HG02571 (cell line): ENCODE measurements at regions not wholly inside any gene's neighbourhood (a gene's known extent, or its start where the extent isn't known, plus 50 kb on each side); places are given as distances from the start of the nearest gene placed in this dataset.

Source experiments
- ATAC-seq: cut with Tn5 transposase; IDR thresholded peaks from one replicate; pipeline ENCODE4 v1.9.1; 2021; ENCODE audit warnings: mild to moderate bottlenecking, moderate library complexity; ENCODE audit not compliant: unreplicated experiment

GRCh38 chr13:22112956-22113745, 442.3 kb downstream of the FGF9 start:
- no peak for ATAC-seq

DNA sequence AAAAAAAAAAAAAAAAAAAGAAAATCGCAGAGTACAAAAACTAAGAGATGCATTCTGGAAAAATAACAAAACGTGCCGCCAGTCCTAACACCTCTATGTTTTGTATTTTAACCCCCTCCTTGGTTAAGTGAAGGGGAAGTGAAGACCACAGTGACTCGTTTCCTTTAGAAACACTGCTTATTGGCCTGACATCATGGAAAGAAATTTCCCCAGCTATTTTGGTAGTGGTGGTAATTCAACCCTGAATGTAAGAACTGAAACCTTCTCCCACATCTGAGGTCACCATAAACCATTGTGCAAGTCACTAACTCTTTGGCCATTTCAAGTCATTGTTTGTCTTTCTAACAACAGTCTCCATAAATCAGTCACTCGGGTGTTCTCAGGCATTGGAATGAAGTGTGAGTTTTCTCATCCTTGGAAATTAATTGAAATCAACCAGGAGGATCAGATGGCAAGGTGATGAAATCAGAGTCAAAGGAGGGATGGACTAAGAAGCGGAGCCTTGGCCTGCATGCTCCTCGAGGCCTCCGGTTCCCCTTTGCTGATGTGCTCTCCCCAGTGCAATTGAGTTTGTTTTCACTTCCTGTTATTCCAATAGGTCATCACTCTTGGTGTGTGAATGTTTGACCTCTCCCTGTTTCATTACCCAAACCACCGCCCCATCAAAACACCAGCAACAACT, 443.9 kb downstream of the FGF9 start:
- ATAC-seq, result peak; percentile 88

DNA sequence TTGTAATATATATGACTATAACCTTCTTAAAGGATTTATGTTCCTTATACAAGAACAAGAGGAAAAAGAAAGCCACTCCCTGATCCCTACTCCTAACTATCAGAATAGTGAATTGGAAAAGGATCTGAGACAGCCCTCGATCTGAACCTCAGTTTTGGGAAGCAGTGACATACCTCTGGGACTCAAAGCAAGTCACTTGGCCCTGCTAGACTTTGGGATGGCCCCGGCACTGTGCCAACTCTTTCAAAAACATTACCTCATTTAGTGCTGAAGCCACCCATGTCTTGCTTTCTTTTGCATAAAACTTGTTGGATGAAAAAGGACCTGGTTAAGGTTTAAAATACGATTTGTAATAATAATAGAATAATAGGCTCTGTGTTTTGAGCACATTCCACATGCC, 447.3 kb downstream of the FGF9 start:
- no peak for ATAC-seq

- ATAC-seq, result no peak
Measured at GRCh38 chr13:22120646-22121045, 449.8 kb downstream of the FGF9 start.

- ATAC-seq, result no peak
Measured at GRCh38 chr13:22121146-22121739, 450.4 kb downstream of the FGF9 start.

DNA sequence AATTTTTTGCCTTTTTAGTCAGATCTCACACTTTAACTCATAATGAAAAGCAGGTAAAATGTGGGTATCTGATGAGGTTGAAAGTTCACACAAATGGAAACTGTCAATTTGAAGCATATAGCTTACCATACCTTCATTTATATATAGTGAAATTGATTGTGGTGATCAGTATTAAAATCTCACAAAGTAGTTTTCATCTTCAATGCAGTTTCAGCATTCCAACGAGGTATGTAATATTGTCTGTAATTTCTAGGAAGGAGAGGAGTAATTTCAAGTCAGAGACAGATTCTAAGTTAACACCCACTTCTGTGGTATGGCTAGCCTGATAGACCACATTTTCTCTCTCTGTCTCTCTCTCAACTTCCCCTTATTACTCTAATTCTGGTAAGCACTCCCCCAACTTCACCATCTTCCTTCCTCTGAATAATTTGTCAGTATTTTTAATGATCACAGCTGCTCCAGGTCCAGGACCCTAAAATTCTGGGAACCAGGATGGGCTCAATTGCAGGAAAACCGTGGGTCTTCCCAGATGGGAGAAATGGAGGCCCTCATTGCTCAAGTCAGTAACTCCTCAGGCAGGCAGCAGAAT, 455.7 kb downstream of the FGF9 start:
- ATAC-seq, result peak; percentile 96

DNA sequence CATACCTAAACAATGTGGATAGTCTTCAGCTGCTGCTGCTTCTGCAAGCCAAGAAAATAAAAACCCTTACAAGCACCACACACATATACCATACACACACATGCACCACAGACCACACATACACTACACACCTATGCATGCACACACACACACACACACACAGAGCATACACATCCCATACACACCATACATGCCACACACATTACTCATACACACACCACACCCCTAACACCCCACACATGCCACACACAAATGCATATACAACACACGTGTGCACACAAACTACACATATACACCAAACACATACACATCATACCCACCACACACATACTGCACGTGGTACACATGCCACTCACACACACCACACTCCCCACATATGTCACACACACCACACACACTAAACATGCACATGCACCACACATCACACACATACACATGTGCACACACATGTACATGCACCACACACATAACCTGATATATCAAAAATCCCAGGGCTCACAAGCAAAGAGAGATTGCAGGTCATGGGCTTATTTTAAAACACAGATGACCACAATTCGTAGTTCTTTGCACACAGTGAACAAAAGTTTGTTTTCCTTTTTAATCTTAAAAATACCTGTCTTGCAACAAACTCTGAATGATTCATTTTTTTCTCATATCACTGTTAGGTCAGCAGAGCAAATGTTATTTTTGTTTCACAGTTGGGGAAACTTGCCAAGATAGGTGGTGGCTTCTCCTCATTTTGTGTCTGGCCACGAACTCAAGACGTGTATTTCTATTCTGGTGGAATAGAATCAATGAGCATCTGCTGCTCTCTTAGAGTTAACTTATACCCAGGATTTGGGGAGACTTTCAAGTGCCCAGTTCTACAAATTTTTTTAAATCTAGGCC, 456.6 kb downstream of the FGF9 start:
- ATAC-seq, result no peak

- ATAC-seq, result no peak
Measured at GRCh38 chr13:22128441-22129408, 457.9 kb downstream of the FGF9 start.

DNA sequence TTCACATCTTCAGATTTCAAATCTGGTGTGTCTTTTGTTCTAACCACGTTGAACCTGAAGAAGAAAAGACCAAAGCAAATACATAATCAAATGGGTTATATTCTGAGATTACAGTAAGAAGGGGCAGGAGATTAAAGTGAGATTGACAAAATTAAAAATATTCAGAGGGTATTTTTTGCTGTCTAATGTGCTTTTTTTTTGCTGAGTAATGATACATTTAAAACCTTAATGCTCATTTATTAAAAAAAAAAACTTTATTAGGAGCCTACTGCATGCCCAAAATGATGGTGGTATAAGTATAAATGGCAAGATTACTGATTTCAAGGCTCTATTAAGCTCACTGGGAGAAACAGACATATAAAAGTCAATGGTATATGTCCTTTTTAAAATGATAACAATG, 459.4 kb downstream of the FGF9 start:
- ATAC-seq, result no peak

DNA sequence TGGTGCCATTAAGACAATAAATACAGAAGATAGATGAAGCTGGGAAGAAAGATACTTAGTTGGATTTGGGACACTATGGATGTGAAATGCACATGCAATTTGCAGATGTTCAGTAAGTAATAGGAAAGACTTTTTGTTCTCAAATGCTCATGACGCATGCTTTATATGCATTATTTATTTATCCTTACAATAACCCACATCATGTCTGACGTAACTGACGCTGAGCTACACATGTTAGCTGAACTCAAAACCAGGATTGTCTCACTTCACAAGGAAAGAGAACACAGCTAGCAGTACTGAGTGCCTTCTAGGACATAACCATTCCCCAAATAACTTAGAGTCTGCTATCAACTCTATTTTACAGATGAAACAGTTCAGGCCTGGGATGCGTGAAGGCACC, 463.4 kb downstream of the FGF9 start:
- ATAC-seq, result no peak

DNA sequence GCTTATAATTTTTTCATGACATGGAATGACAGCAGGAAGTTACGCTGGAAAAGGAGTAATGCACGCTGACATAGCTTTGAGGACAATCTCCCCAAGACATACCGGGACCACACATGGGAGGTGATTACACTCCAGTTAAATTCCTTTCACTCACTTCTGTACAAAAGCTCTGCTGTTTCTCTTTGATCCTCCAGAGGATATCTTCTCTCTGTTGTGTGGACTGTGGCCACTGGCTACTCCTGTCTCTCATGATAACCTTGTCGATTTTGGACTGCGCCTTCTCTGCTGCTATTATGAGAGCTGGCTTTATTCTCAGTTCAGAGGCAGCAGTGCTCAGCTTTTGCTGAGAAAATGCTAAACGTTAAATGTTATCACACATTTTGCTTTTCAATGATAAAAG, 464.6 kb downstream of the FGF9 start:
- no peak for ATAC-seq

DNA sequence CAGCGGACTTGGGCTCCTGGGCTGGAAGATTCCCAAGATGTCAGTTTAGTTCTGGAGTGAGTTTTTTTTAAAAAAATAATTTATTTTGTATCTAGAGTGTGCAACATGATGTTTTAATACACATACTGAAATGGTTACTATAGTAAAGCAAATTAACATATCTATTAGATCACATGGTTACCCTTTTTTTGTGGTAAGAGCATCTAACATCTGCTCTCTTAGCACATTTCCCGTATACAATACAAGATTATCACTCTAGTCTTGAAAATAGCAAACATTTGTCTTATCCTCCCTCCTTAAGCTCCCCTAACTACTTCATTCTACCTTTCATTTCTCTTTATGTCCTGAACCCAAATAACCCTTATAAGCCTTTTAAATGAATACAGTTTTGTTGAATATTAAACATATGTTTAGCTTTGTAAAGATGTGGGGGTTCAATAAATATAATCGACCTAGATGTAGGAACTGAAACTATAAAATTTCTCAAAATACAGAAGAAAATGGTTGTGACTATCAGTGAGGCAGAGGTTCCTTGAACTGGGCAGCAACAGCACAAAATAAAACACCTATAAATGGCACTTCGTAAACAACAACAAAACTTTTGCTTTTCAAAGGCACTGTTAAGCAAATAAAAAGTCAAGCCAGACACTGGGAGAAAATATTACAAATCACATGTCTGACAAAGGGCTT, 466.6 kb downstream of the FGF9 start:
- ATAC-seq, result no peak

DNA sequence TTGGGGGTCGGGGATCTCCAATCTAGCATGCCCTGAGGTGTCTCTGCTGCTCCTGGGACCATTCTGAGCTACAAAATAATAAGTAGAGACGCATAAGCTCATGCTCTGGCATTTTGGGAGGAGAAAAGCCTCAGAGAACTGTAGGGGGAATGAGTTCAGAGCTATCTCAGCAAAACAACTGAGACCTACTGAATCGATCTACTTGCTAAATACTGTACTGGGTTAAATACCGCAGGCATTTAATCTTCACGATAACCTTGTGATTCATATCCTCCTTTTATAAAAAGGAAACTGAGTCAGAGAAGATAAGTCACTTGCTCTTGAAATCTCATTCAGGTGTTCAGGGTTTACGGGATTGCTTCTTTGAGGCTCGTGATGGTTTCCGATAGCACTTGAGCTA, 468.1 kb downstream of the FGF9 start:
- no peak for ATAC-seq

DNA sequence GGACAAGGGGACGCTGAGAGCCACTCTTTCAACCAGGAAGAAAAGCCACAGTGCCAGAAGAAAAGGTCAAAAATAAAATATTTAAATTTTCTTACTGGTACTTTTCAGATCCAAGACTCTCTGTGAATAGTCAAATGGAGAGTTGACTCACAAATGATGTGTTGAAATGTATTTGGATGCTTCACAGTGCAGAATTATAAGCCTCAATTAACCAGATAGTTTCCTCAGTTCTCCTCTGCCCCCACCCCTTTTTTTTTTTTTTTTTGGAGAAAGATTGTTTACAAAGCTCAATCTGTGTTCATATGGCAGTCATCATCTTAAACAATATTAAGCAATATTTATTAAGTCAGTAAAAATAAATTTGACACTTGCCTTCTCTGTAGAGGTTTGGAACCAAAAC, 470.8 kb downstream of the FGF9 start:
- ATAC-seq, result no peak

- ATAC-seq, result no peak
Measured at GRCh38 chr13:22143671-22144070, 472.8 kb downstream of the FGF9 start.

GRCh38 chr13:22144806-22145205, 473.9 kb downstream of the FGF9 start:
- no peak for ATAC-seq

DNA sequence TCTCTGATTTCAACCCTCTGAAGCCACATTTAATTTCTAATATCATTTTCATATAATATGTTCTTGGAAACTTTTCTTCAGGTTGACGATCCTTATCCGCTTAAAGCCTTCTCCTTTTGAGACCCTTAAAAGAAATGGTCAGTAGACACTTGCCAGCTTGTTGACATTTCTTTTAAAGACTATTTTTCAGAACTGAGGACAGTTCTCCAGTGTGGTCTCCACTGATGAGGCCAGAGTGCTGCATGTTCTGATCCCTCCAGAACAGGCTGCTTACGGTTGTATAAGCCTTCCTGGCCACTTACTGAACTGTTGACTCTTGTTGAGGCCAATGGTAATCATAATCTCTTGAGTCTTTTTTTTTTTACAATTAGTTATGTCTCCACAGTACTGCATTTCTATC, 477.3 kb downstream of the FGF9 start:
- ATAC-seq, result no peak

GRCh38 chr13:22152751-22153150, 481.9 kb downstream of the FGF9 start:
- no peak for ATAC-seq

DNA sequence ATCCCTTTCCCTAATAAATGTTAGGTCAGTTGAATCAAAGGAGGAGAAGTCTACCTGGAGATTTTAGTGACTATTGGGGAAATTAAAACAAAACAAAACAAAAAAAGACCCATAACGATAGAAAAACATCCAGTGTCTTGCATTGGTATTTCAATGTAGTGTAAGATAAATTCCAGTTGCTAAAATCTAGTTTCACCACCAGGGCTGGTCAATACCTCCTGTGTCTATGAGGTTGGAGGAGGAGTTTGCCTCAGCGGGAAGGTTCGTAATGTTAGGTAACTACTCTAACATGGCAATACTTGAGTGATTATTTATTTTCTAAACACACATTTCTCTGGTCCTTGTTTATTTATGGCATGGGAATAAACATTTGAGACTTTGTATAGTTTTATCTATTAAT, 483.2 kb downstream of the FGF9 start:
- no peak for ATAC-seq
